Keratinocyte (primary cell): ENCODE measurements at regions not wholly inside any gene's neighbourhood (a gene's known extent, or its start where the extent isn't known, plus 50 kb on each side); places are given as distances from the start of the nearest gene placed in this dataset.

Experiments used
- EZH2 ChIP-seq: IDR thresholded peaks from one replicate; pipeline ENCODE4 v1.6.1; 2012; ENCODE audit warnings: inconsistent platforms, mild to moderate bottlenecking, low read length, moderate library complexity
- TF ChIP-seq, protein P1 (sequence below), 3 experiments: IDR thresholded peaks in 1 of 3; conservative IDR thresholded peaks in 1 of 3; optimal IDR thresholded peaks in 1 of 3; 2 replicates in 2 of 3; 3 replicates in 1 of 3; pipeline versions ENCODE3 to v1.5.1; 2011; ENCODE audit warnings: low read length in 3 of 3, mild to moderate bottlenecking in 3 of 3, moderate library complexity in 2 of 3, control low read depth in 1 of 3, inconsistent platforms in 1 of 3; ENCODE audit not compliant: insufficient read depth in 2 of 3; ENCODE audit errors: extremely low read depth in 1 of 3

GRCh38 chr11:116244889-116245288 lies 527.9 kb downstream of the BUD13 start:
- TF ChIP-seq, protein P1, sequence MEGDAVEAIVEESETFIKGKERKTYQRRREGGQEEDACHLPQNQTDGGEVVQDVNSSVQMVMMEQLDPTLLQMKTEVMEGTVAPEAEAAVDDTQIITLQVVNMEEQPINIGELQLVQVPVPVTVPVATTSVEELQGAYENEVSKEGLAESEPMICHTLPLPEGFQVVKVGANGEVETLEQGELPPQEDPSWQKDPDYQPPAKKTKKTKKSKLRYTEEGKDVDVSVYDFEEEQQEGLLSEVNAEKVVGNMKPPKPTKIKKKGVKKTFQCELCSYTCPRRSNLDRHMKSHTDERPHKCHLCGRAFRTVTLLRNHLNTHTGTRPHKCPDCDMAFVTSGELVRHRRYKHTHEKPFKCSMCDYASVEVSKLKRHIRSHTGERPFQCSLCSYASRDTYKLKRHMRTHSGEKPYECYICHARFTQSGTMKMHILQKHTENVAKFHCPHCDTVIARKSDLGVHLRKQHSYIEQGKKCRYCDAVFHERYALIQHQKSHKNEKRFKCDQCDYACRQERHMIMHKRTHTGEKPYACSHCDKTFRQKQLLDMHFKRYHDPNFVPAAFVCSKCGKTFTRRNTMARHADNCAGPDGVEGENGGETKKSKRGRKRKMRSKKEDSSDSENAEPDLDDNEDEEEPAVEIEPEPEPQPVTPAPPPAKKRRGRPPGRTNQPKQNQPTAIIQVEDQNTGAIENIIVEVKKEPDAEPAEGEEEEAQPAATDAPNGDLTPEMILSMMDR (optimal IDR thresholded peaks at IDR 0.05 in 1 of 3, IDR thresholded peaks at IDR 0.05 in 1 of 3, conservative IDR thresholded peaks at IDR 0.05 in 1 of 3; ENCODE audit: extremely low read depth in 1 of 3, insufficient read depth in 2 of 3, low read length in 3 of 3) = no peak
- no peak for TF ChIP-seq EZH2
